Gastroesophageal sphincter (tissue), 3 donors: ENCODE measurements at regions not wholly inside any gene's neighbourhood (a gene's known extent, or its start where the extent isn't known, plus 50 kb on each side); places are given as distances from the start of the nearest gene placed in this dataset.

Experiments used
- POLR2A ChIP-seq, 2 donors: fragments of 450-650 bp; IDR thresholded peaks; one replicate each; pipeline ENCODE4 v1.6.1; 2017; ENCODE audit warnings: antibody characterized with exemption in 2 of 2, mild to moderate bottlenecking in 2 of 2, moderate library complexity in 1 of 2
- POLR2AphosphoS5 ChIP-seq: sonication (generic); formaldehyde crosslinking; IDR thresholded peaks from one replicate; pipeline ENCODE4 v1.6.1; 2017; ENCODE audit warnings: antibody characterized with exemption
- TF ChIP-seq, protein P1 (sequence below), 4 experiments: fragments of 200-600 bp in 2 of 4; fragments of 450-650 bp in 2 of 4; sonication (generic) in 1 of 4; IDR thresholded peaks; one replicate each; pipeline ENCODE4 v1.5.1; 2017 to 2019; ENCODE audit warnings: antibody characterized with exemption in 4 of 4, mild to moderate bottlenecking in 2 of 4, moderate library complexity in 2 of 4

DNA sequence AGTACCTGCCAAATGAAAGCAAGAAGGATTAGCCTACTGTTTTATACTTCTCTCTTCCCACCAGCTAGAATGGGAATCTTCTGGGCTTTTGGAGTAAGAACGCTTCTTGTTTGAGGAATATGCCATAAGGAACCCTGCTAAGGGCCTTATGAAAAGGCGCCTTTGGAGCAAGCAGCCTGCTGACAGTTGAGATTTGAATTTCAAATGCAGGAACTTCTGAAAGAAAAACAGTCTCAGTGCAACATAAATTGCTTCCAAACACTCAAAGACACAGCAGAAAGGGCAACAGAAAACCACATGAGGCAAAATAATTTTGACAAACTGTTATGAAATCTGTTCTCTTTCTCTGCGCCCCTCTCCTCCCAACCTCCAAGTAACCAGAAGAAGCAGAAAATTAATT lies 149.4 kb upstream of the B3GAT2 start:
- TF ChIP-seq POLR2A (IDR thresholded peaks at IDR 0.05): no peak
- TF ChIP-seq, protein P1, sequence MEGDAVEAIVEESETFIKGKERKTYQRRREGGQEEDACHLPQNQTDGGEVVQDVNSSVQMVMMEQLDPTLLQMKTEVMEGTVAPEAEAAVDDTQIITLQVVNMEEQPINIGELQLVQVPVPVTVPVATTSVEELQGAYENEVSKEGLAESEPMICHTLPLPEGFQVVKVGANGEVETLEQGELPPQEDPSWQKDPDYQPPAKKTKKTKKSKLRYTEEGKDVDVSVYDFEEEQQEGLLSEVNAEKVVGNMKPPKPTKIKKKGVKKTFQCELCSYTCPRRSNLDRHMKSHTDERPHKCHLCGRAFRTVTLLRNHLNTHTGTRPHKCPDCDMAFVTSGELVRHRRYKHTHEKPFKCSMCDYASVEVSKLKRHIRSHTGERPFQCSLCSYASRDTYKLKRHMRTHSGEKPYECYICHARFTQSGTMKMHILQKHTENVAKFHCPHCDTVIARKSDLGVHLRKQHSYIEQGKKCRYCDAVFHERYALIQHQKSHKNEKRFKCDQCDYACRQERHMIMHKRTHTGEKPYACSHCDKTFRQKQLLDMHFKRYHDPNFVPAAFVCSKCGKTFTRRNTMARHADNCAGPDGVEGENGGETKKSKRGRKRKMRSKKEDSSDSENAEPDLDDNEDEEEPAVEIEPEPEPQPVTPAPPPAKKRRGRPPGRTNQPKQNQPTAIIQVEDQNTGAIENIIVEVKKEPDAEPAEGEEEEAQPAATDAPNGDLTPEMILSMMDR (IDR thresholded peaks at IDR 0.05): no peak
- no peak for TF ChIP-seq POLR2AphosphoS5
